IPS-NIHi7 (cell line): ENCODE measurements at regions not wholly inside any gene's neighbourhood (a gene's known extent, or its start where the extent isn't known, plus 50 kb on each side); places are given as distances from the start of the nearest gene placed in this dataset.
A peak's percentile ranks its signal among the peaks of the same experiment; 100 is the strongest.
"Not testable (repeated sequence)": the region's sequence is repeated elsewhere in the genome, so short reads cannot be mapped to it uniquely, and the experiment has no call there.

Experiments
- DNase-seq: peaks from one replicate; pipeline ENCODE4 v3.0.0; 2012; ENCODE audit warnings: mixed read lengths; ENCODE audit errors: extremely low spot score

GRCh38 chr1:163472651-163473248, 151.0 kb downstream of the NUF2 start:
- no peak for DNase-seq

GRCh38 chr1:163477276-163477830, 155.6 kb downstream of the NUF2 start:
- no peak for DNase-seq

GRCh38 chr1:163498391-163499330, 176.9 kb downstream of the NUF2 start:
- not testable (repeated sequence) for DNase-seq

GRCh38 chr1:163504331-163504978, 182.7 kb downstream of the NUF2 start:
- no peak for DNase-seq

GRCh38 chr1:163509114-163509513, 187.4 kb downstream of the NUF2 start:
- DNase-seq, result no peak

- no peak for DNase-seq
These were observed 190.7 kb downstream of the NUF2 start for GRCh38 chr1:163512349-163512989.

- DNase-seq, result no peak
These were observed 201.7 kb downstream of the NUF2 start for GRCh38 chr1:163523375-163524029.

- no peak for DNase-seq
These were observed 207.1 kb downstream of the NUF2 start for GRCh38 chr1:163528710-163529348.

- no peak for DNase-seq
These were observed 209.6 kb downstream of the NUF2 start for GRCh38 chr1:163531345-163531744.

GRCh38 chr1:163535401-163535800, 213.6 kb downstream of the NUF2 start:
- DNase-seq, result no peak

- peak; percentile 26 for DNase-seq
These were observed 214.1 kb downstream of the NUF2 start for GRCh38 chr1:163535807-163536206.

GRCh38 chr1:163537809-163538208, 216.1 kb downstream of the NUF2 start:
- no peak for DNase-seq

- DNase-seq, result no peak
These were observed 216.9 kb downstream of the NUF2 start for GRCh38 chr1:163538667-163539066.

GRCh38 chr1:163540727-163541126, 219.0 kb downstream of the NUF2 start:
- DNase-seq, result no peak

- DNase-seq, result no peak
These were observed 222.7 kb downstream of the NUF2 start for GRCh38 chr1:163544441-163544840.

- DNase-seq, result no peak
These were observed 236.4 kb downstream of the NUF2 start for GRCh38 chr1:163558162-163558561.

GRCh38 chr1:163561580-163562295, 240.0 kb downstream of the NUF2 start:
- peak; percentile 61 for DNase-seq

- no peak for DNase-seq
These were observed 240.6 kb downstream of the NUF2 start for GRCh38 chr1:163562355-163562754.

- DNase-seq, result no peak
These were observed 243.4 kb downstream of the NUF2 start for GRCh38 chr1:163565166-163565565.

- no peak for DNase-seq
These were observed 248.3 kb downstream of the NUF2 start for GRCh38 chr1:163570071-163570470.
